Ishikawa (cell line): ENCODE measurements at regions not wholly inside any gene's neighbourhood (a gene's known extent, or its start where the extent isn't known, plus 50 kb on each side); places are given as distances from the start of the nearest gene placed in this dataset.

Experiments
- CEBPB ChIP-seq: IDR thresholded peaks from 2 replicates; pipeline ENCODE4 v1.6.1; 2012
- CREB1 ChIP-seq: IDR thresholded peaks from 2 replicates; pipeline ENCODE4 v1.6.1; 2012; ENCODE audit warnings: low read depth
- EGR1 ChIP-seq: IDR thresholded peaks from 2 replicates; pipeline ENCODE4 v1.6.1; 2012
- EP300 ChIP-seq: IDR thresholded peaks from 2 replicates; pipeline ENCODE4 v1.6.1; 2012; ENCODE audit warnings: borderline replicate concordance
- FOXM1 ChIP-seq: IDR thresholded peaks from 2 replicates; pipeline ENCODE4 v1.6.1; 2012; ENCODE audit warnings: low read depth, borderline replicate concordance
- MAX ChIP-seq: IDR thresholded peaks from 2 replicates; pipeline ENCODE4 v1.6.1; 2012
- NFIC ChIP-seq: IDR thresholded peaks from 2 replicates; pipeline ENCODE4 v1.6.1; 2012
- RAD21 ChIP-seq: IDR thresholded peaks from 2 replicates; pipeline ENCODE4 v1.6.1; 2012; ENCODE audit warnings: low read depth
- TAF1 ChIP-seq: IDR thresholded peaks from 2 replicates; pipeline ENCODE4 v1.6.1; 2012; ENCODE audit warnings: low read depth, mild to moderate bottlenecking
- TCF12 ChIP-seq: IDR thresholded peaks from 2 replicates; pipeline ENCODE4 v1.6.1; 2012; ENCODE audit warnings: low read depth
- TEAD4 ChIP-seq: IDR thresholded peaks from 2 replicates; pipeline ENCODE4 v1.6.1; 2012
- YY1 ChIP-seq: IDR thresholded peaks from 2 replicates; pipeline ENCODE4 v1.6.1; 2012; ENCODE audit warnings: low read depth

GRCh38 chr9:108347463-108348188, 508.2 kb downstream of the ACTL7B start:
- TF ChIP-seq CREB1 (no peak), EP300 (no peak), RAD21 (no peak), NFIC (no peak), TAF1 (no peak), FOXM1 (no peak), MAX (no peak), YY1 (no peak), TCF12 (no peak), CEBPB (no peak), EGR1 (no peak), TEAD4 (no peak)
